A549 (cell line): ENCODE measurements at regions not wholly inside any gene's neighbourhood (a gene's known extent, or its start where the extent isn't known, plus 50 kb on each side); places are given as distances from the start of the nearest gene placed in this dataset.

Source experiments
- CEBPB ChIP-seq, 2 experiments: fragments of >200 bp in 1 of 2; sonication (Bioruptor Twin) in 1 of 2; formaldehyde crosslinking in 1 of 2; IDR thresholded peaks; 2 replicates each; pipeline ENCODE4 v1.6.1; 2012 to 2016
- CHD2 ChIP-seq: fragments of 150-350 bp; IDR thresholded peaks from 2 replicates; pipeline ENCODE4 v1.6.1; 2014; ENCODE audit warnings: low read length; ENCODE audit not compliant: partially characterized antibody
- CHD4 ChIP-seq: fragments of 200-600 bp; sonication (generic); IDR thresholded peaks from 2 replicates; pipeline ENCODE4 v1.6.1; 2016; ENCODE audit warnings: antibody characterized with exemption, mild to moderate bottlenecking, borderline replicate concordance
- EP300 ChIP-seq, 2 experiments: fragments of >200 bp; sonication (Bioruptor Twin); formaldehyde crosslinking; IDR thresholded peaks; 2 replicates in 1 of 2; 3 replicates in 1 of 2; pipeline ENCODE4 v1.6.1; 2016 to 2017
- POLR2A ChIP-seq: IDR thresholded peaks from 2 replicates; pipeline ENCODE4 v1.6.1; 2012; ENCODE audit warnings: mild to moderate bottlenecking, low read length
- POLR2AphosphoS2 ChIP-seq: conservative IDR thresholded peaks from 2 replicates; pipeline ENCODE4 v1.6.1; 2012; ENCODE audit warnings: low read length, improper control_type of control experiment, inconsistent platforms
- RAD21 ChIP-seq, 2 experiments: fragments of >200 bp in 1 of 2; sonication (Bioruptor Twin) in 1 of 2; formaldehyde crosslinking in 1 of 2; IDR thresholded peaks in 1 of 2; conservative IDR thresholded peaks in 1 of 2; 2 replicates in 1 of 2; 3 replicates in 1 of 2; pipeline ENCODE4 v1.6.1; 2012 to 2018; ENCODE audit warnings: inconsistent platforms in 1 of 2
- RFX5 ChIP-seq: fragments of 450-650 bp; IDR thresholded peaks from 2 replicates; pipeline ENCODE4 v1.7.1; 2014; ENCODE audit warnings: antibody characterized with exemption, mild to moderate bottlenecking, moderate library complexity
- TF ChIP-seq, protein P1 (sequence below): fragments of >200 bp; sonication (Bioruptor Twin); formaldehyde crosslinking; IDR thresholded peaks from 3 replicates; pipeline ENCODE4 v1.5.1; 2016
- TF ChIP-seq, protein P2 (sequence below): fragments of 250-450 bp; sonication (Bioruptor Pico); IDR thresholded peaks from 2 replicates; pipeline ENCODE4 v1.5.0; 2021; ENCODE audit warnings: mild to moderate bottlenecking, moderate library complexity, borderline replicate concordance

DNA sequence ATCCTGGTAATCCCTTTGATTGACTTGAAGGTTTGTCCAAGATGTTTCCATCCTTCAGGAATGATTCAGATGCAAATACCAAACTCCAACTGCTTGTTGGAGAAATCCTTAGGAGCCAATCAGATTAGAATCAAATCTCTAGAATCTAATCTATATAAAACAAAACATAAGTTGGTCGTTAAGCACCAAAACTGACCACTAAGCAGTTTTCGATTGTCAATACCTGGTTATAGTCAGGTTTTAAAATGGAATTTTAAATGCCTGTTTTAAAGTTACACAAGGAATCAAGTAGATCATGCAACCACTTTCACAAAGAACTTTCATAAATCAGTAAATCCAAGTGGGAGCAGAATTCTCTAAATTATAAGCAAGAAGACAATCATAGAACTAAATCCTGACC lies 236.1 kb downstream of the PARM1 start:
- TF ChIP-seq, protein P1, sequence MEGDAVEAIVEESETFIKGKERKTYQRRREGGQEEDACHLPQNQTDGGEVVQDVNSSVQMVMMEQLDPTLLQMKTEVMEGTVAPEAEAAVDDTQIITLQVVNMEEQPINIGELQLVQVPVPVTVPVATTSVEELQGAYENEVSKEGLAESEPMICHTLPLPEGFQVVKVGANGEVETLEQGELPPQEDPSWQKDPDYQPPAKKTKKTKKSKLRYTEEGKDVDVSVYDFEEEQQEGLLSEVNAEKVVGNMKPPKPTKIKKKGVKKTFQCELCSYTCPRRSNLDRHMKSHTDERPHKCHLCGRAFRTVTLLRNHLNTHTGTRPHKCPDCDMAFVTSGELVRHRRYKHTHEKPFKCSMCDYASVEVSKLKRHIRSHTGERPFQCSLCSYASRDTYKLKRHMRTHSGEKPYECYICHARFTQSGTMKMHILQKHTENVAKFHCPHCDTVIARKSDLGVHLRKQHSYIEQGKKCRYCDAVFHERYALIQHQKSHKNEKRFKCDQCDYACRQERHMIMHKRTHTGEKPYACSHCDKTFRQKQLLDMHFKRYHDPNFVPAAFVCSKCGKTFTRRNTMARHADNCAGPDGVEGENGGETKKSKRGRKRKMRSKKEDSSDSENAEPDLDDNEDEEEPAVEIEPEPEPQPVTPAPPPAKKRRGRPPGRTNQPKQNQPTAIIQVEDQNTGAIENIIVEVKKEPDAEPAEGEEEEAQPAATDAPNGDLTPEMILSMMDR: no peak
- no peak for TF ChIP-seq CHD4
- no peak for TF ChIP-seq POLR2AphosphoS2
- no peak for TF ChIP-seq POLR2A
- TF ChIP-seq CEBPB (IDR thresholded peaks at IDR 0.05): no peak
- TF ChIP-seq, protein P2, sequence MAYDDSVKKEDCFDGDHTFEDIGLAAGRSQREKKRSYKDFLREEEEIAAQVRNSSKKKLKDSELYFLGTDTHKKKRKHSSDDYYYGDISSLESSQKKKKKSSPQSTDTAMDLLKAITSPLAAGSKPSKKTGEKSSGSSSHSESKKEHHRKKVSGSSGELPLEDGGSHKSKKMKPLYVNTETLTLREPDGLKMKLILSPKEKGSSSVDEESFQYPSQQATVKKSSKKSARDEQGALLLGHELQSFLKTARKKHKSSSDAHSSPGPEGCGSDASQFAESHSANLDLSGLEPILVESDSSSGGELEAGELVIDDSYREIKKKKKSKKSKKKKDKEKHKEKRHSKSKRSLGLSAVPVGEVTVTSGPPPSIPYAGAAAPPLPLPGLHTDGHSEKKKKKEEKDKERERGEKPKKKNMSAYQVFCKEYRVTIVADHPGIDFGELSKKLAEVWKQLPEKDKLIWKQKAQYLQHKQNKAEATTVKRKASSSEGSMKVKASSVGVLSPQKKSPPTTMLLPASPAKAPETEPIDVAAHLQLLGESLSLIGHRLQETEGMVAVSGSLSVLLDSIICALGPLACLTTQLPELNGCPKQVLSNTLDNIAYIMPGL (CRISPR knock-in tag): no peak
- no peak for TF ChIP-seq EP300 (IDR thresholded peaks at IDR 0.05)
- TF ChIP-seq CHD2: no peak
- TF ChIP-seq RFX5: no peak
- no peak for TF ChIP-seq RAD21 (conservative IDR thresholded peaks at IDR 0.05 in 1 of 2, IDR thresholded peaks at IDR 0.05 in 1 of 2)
